Neural cell (in vitro differentiated cells): ENCODE measurements at regions not wholly inside any gene's neighbourhood (a gene's known extent, or its start where the extent isn't known, plus 50 kb on each side); places are given as distances from the start of the nearest gene placed in this dataset.

Experiments
- H2AFZ ChIP-seq: fragments of 200-600, 300-800 bp; sonication (generic), shearing (Covaris generic); 2 replicates; pipeline ENCODE4 v1.6.0; 2014; ENCODE audit warnings: low read depth, mild to moderate bottlenecking, antibody characterized with exemption, low read length, moderate library complexity
- H3F3A ChIP-seq: fragments of 200-600 bp; shearing (Covaris generic); 2 replicates; pipeline ENCODE4 v1.6.1; 2016; ENCODE audit warnings: mild to moderate bottlenecking, moderate library complexity, mixed read lengths, antibody characterized with exemption, low read length; ENCODE audit not compliant: insufficient read depth, poor library complexity, severe bottlenecking
- H3K27ac ChIP-seq: fragments of 200-600, 300-800 bp; sonication (generic), shearing (Covaris generic); 2 replicates; pipeline ENCODE4 v1.5.1; 2014; ENCODE audit warnings: mild to moderate bottlenecking, low read length, moderate library complexity
- H3K27me3 ChIP-seq: fragments of 300-800, 200-600 bp; sonication (generic), shearing (Covaris generic); 2 replicates; pipeline ENCODE4 v1.6.0; 2014; ENCODE audit warnings: mild to moderate bottlenecking, low read depth, low read length, moderate library complexity; ENCODE audit not compliant: insufficient read depth
- H3K36me3 ChIP-seq: fragments of 300-800, 200-600 bp; sonication (generic), shearing (Covaris generic); 2 replicates; pipeline ENCODE4 v1.5.1; 2014; ENCODE audit warnings: mild to moderate bottlenecking, antibody characterized with exemption, low read length, moderate library complexity; ENCODE audit not compliant: insufficient read depth
- H3K4me2 ChIP-seq: fragments of 300-800, 200-600 bp; sonication (generic), shearing (Covaris generic); 2 replicates; pipeline ENCODE4 v1.6.0; 2014; ENCODE audit warnings: mild to moderate bottlenecking, low read length
- H3K4me3 ChIP-seq: fragments of 300-800, 200-600 bp; sonication (generic), shearing (Covaris generic); 2 replicates; pipeline ENCODE4 v1.5.1; 2014; ENCODE audit warnings: mild to moderate bottlenecking, low read length, moderate library complexity
- H3K79me2 ChIP-seq: fragments of 200-600 bp; shearing (Covaris generic); replicated peaks from 2 replicates; pipeline ENCODE4 v1.6.0; 2014; ENCODE audit warnings: mild to moderate bottlenecking, low read length, moderate library complexity; ENCODE audit not compliant: insufficient read depth
- H3K9ac ChIP-seq: fragments of 300-800, 200-600 bp; sonication (generic), shearing (Covaris generic); 2 replicates; pipeline ENCODE4 v1.6.1; 2016; ENCODE audit warnings: mild to moderate bottlenecking, low read length, mixed read lengths
- H3K9me2 ChIP-seq: fragments of 200-600 bp; shearing (Covaris generic); 2 replicates; pipeline ENCODE4 v1.6.1; 2016; ENCODE audit warnings: mild to moderate bottlenecking, low read length, mixed read lengths; ENCODE audit not compliant: insufficient read depth
- H3K9me3 ChIP-seq: fragments of 200-600, 300-800 bp; sonication (generic), shearing (Covaris generic); 2 replicates; pipeline ENCODE4 v1.6.1; 2016; ENCODE audit warnings: mild to moderate bottlenecking, mixed run types, low read length, moderate library complexity, mixed read lengths
- H4K20me1 ChIP-seq: fragments of 200-600 bp; shearing (Covaris generic); 2 replicates; pipeline ENCODE4 v1.6.1; 2016; ENCODE audit warnings: mild to moderate bottlenecking, mixed run types; ENCODE audit not compliant: insufficient read depth
- CTCF ChIP-seq: fragments of 450-650 bp; IDR thresholded peaks from 2 replicates; pipeline ENCODE4 v1.5.1; 2014; ENCODE audit warnings: antibody characterized with exemption, mild to moderate bottlenecking, moderate library complexity; ENCODE audit not compliant: poor library complexity, severe bottlenecking
- EP300 ChIP-seq: fragments of 450-650 bp; conservative IDR thresholded peaks from 2 replicates; pipeline ENCODE4 v1.6.1; 2014; ENCODE audit warnings: antibody characterized with exemption, mild to moderate bottlenecking, moderate library complexity; ENCODE audit not compliant: poor library complexity, severe bottlenecking
- EZH2 ChIP-seq: fragments of 200-600, 300-800 bp; shearing (Covaris generic), sonication (generic); IDR thresholded peaks from 2 replicates; pipeline ENCODE4 v1.6.1; 2014; ENCODE audit warnings: antibody characterized with exemption, low read length, borderline replicate concordance, mild to moderate bottlenecking; ENCODE audit not compliant: insufficient read depth, poor library complexity, severe bottlenecking
- MXI1 ChIP-seq: fragments of 450-650 bp; conservative IDR thresholded peaks from 2 replicates; pipeline ENCODE4 v1.6.1; 2014; ENCODE audit warnings: antibody characterized with exemption, mild to moderate bottlenecking; ENCODE audit not compliant: poor library complexity, severe bottlenecking
- POLR2AphosphoS5 ChIP-seq: IDR thresholded peaks from 2 replicates; pipeline ENCODE4 v1.6.1; 2012
- RAD21 ChIP-seq: fragments of 450-650 bp; conservative IDR thresholded peaks from 2 replicates; pipeline ENCODE4 v1.6.1; 2014; ENCODE audit warnings: antibody characterized with exemption, mild to moderate bottlenecking, moderate library complexity
- SMC3 ChIP-seq: fragments of 450-650 bp; conservative IDR thresholded peaks from 2 replicates; pipeline ENCODE4 v1.6.1; 2014; ENCODE audit warnings: antibody characterized with exemption, mild to moderate bottlenecking, moderate library complexity; ENCODE audit not compliant: poor library complexity
- TAF1 ChIP-seq: IDR thresholded peaks from 2 replicates; pipeline ENCODE4 v1.6.1; 2012; ENCODE audit warnings: low read depth
- TF ChIP-seq, protein P1 (sequence below): IDR thresholded peaks from 2 replicates; pipeline ENCODE4 v1.6.1; 2012; ENCODE audit warnings: borderline replicate concordance

DNA sequence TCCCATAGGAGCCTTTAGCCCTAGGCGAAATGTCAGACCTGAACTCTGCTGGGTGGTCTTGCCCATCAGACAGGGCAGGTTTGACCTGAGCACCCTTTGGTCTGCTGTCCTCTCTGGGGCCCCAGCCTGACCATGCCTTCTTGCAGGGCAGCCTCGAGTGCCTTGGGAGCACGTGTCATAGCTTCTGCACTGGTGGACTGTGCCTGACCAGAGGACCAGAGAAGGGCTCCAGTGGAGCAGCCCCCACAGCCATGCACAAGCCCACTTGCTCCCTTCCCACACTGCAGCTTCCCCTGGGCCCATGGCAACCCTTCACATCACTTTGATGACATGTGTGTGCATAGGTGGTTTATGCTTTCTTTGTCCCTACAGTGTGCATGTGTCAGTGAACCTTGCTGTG is 394.0 kb downstream of the TEX13C start:
- Histone ChIP-seq H3F3A (no peaks in the 10 kb centered on the region), H4K20me1 (no peaks in the 10 kb centered on the region)
- TF ChIP-seq POLR2AphosphoS5 = no peak
- no peak for TF ChIP-seq EZH2
- TF ChIP-seq RAD21 = no peak
- TF ChIP-seq TAF1 = no peak
- TF ChIP-seq MXI1 = no peak
- TF ChIP-seq CTCF = no peak
- TF ChIP-seq SMC3 = no peak

GRCh38 chrX:125727117-125727516 is 407.4 kb downstream of the TEX13C start:
- no peak overlapping the region for H3K9ac ChIP-seq
- H3K27me3 ChIP-seq = no peaks in the 10 kb centered on the region
- H3F3A ChIP-seq = no peaks in the 10 kb centered on the region
- no peaks in the 10 kb centered on the region for H3K9me2 ChIP-seq
- H3K4me2 ChIP-seq = no peak overlapping the region
- H3K79me2 ChIP-seq = no peaks in the 10 kb centered on the region
- TF ChIP-seq SMC3 (no peak), EP300 (no peak), TAF1 (no peak), POLR2AphosphoS5 (no peak), CTCF (no peak), RAD21 (no peak), EZH2 (no peak)
- TF ChIP-seq, protein P1, sequence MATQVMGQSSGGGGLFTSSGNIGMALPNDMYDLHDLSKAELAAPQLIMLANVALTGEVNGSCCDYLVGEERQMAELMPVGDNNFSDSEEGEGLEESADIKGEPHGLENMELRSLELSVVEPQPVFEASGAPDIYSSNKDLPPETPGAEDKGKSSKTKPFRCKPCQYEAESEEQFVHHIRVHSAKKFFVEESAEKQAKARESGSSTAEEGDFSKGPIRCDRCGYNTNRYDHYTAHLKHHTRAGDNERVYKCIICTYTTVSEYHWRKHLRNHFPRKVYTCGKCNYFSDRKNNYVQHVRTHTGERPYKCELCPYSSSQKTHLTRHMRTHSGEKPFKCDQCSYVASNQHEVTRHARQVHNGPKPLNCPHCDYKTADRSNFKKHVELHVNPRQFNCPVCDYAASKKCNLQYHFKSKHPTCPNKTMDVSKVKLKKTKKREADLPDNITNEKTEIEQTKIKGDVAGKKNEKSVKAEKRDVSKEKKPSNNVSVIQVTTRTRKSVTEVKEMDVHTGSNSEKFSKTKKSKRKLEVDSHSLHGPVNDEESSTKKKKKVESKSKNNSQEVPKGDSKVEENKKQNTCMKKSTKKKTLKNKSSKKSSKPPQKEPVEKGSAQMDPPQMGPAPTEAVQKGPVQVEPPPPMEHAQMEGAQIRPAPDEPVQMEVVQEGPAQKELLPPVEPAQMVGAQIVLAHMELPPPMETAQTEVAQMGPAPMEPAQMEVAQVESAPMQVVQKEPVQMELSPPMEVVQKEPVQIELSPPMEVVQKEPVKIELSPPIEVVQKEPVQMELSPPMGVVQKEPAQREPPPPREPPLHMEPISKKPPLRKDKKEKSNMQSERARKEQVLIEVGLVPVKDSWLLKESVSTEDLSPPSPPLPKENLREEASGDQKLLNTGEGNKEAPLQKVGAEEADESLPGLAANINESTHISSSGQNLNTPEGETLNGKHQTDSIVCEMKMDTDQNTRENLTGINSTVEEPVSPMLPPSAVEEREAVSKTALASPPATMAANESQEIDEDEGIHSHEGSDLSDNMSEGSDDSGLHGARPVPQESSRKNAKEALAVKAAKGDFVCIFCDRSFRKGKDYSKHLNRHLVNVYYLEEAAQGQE = no peak
- H3K36me3 ChIP-seq = no peaks in the 10 kb centered on the region
- H3K27ac ChIP-seq = no peak overlapping the region
- H2AFZ ChIP-seq = no peak overlapping the region
- H3K9me3 ChIP-seq = no peaks in the 10 kb centered on the region
- no peaks in the 10 kb centered on the region for H4K20me1 ChIP-seq
- H3K4me3 ChIP-seq = no peak overlapping the region

More for the DNA sequence above, 394.0 kb downstream of the TEX13C start:
- Histone ChIP-seq H3K79me2 (no peaks in the 10 kb centered on the region), H3K9ac (no peak overlapping the region), H3K27ac (no peak overlapping the region), H2AFZ (no peak overlapping the region), H3K9me2 (no peaks in the 10 kb centered on the region), H3K9me3 (no peaks in the 10 kb centered on the region), H3K4me3 (no peak overlapping the region), H3K36me3 (no peaks in the 10 kb centered on the region), H3K27me3 (no peaks in the 10 kb centered on the region), H3K4me2 (no peak overlapping the region)
